ENCODE measurements at regions not wholly inside any gene's neighbourhood (a gene's known extent, or its start where the extent isn't known, plus 50 kb on each side); places are given as distances from the start of the nearest gene placed in this dataset.

DNA sequence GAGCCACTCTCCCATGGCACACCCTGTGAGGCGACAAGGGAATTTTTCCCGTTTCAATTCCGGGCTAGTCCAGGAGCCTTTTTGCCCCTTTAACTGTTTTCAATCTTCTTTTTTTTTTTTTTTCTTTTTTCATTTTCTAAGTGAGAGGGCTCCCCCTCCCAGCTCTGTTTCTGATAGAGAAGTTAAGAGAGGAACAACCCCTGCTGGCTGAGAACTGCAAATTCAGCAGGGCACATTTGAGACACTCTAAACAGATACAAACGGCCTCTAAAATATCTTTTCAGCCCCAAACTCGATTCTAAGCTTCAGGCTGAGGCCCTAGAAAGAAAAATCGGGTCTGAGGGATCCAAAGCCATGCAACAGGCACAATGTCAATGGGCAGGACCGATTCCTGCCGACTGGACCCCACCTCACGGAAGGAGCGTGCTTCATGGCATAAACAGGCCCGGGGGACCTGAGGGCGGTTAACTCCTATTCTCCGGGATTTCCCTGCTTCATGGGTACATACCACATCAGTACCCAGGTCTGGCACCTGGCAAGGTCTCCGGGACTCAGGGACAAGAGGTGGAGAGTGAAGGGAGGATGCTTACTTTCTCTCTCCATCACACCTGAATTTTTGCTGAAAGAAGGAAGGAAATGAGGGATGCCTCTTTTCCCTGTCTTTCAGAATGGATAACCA lies 627.5 kb downstream of the BUD13 start:
- Histone ChIP-seq H3K9me3 (ENCODE audit: control insufficient read depth in 3 of 3, low read length in 3 of 3) (no peaks in the 10 kb centered on the region), H3K27ac (ENCODE audit: low read depth, low read length) (no peak overlapping the region), H3K4me1 (ENCODE audit: control insufficient read depth in 3 of 3, insufficient read depth in 3 of 3, low read length in 3 of 3) (no peaks in the 10 kb centered on the region), H3K4me3 (ENCODE audit: low read length in 3 of 3) (no peak overlapping the region), H3K27me3 (ENCODE audit: control insufficient read depth in 3 of 3, insufficient read depth in 3 of 3, low read length in 3 of 3) (peaks cover 0 to 6% (median 5%) of the 10 kb centered on the region in 3 donors), H3K9ac (ENCODE audit: low read depth in 1 of 3, low read length in 3 of 3) (no peak overlapping the region), H3K36me3 (ENCODE audit: control insufficient read depth in 3 of 3, insufficient read depth in 3 of 3, low read length in 3 of 3) (no peaks in the 10 kb centered on the region)

DNA sequence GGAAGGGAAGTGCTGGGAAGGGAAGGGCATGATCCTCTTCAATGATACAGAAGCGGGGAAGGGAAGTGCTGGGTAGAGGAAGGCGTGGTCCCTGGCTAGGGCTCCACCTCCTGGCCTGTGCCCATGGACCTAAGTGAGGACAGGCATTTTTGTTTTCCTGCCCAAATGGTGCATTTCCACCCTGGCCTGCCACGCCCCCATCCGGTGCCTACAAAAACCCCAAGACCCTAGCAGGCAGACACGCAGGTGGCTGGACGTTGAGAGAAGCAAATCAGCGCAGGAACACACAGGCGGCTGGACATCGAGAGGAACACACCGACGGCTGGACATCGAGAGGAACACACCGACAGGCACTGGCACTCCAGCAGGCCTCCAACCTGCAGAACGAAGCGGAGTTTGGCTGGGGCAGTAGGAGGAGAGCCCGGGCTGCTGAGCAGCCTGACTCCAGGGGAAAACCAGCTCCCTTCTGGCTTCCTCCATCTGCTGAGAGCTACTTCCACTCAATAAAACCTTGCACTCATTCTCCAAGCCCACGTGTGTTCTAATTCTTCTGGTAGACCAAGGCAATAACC lies 628.3 kb downstream of the BUD13 start:
- no peaks in the 10 kb centered on the region for H3K36me3 ChIP-seq (ENCODE audit: control insufficient read depth in 3 of 3, insufficient read depth in 3 of 3, low read length in 3 of 3)
- H3K4me1 ChIP-seq (ENCODE audit: control insufficient read depth in 3 of 3, insufficient read depth in 3 of 3, low read length in 3 of 3): no peaks in the 10 kb centered on the region
- H3K9me3 ChIP-seq (ENCODE audit: control insufficient read depth in 3 of 3, low read length in 3 of 3): no peaks in the 10 kb centered on the region
- no peak overlapping the region for H3K27ac ChIP-seq (ENCODE audit: low read depth, low read length)
- H3K9ac ChIP-seq (ENCODE audit: low read depth in 1 of 3, low read length in 3 of 3): no peak overlapping the region
- no peak overlapping the region for H3K4me3 ChIP-seq (ENCODE audit: low read length in 3 of 3)
- peaks cover 3 to 11% (median 5%) of the 10 kb centered on the region in 3 donors for H3K27me3 ChIP-seq (ENCODE audit: control insufficient read depth in 3 of 3, insufficient read depth in 3 of 3, low read length in 3 of 3)

DNA sequence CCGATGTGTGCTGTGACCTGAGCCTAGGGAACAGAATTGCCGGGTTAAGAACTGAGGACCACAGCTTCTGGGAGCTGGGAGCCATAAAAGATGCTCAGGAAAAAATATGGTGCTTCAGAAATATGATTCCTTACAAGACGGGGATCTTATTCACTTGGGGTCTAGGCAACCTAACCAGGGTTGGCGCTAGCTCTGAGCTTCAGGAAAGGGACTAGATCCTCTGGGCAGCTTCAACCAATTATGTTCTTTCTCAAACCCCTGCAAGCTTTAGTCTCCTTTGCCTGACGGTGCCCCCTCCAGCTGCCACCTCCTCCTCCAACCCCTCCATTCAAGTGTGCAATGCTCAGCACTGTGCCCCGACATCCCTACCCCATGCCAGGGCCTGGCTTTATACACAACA lies 634.1 kb upstream of the CADM1 start:
- H3K4me3 ChIP-seq (ENCODE audit: low read length in 3 of 3): no peak overlapping the region
- H3K36me3 ChIP-seq (ENCODE audit: control insufficient read depth in 3 of 3, insufficient read depth in 3 of 3, low read length in 3 of 3): no peaks in the 10 kb centered on the region
- peaks cover 5 to 7% (median 7%) of the 10 kb centered on the region in 3 donors for H3K27me3 ChIP-seq (ENCODE audit: control insufficient read depth in 3 of 3, insufficient read depth in 3 of 3, low read length in 3 of 3)
- H3K9ac ChIP-seq (ENCODE audit: low read depth in 1 of 3, low read length in 3 of 3): no peak overlapping the region
- no peaks in the 10 kb centered on the region for H3K9me3 ChIP-seq (ENCODE audit: control insufficient read depth in 3 of 3, low read length in 3 of 3)
- H3K27ac ChIP-seq (ENCODE audit: low read depth, low read length): no peak overlapping the region
- peaks cover 0 to 5% (median 4%) of the 10 kb centered on the region in 3 donors for H3K4me1 ChIP-seq (ENCODE audit: control insufficient read depth in 3 of 3, insufficient read depth in 3 of 3, low read length in 3 of 3)

DNA sequence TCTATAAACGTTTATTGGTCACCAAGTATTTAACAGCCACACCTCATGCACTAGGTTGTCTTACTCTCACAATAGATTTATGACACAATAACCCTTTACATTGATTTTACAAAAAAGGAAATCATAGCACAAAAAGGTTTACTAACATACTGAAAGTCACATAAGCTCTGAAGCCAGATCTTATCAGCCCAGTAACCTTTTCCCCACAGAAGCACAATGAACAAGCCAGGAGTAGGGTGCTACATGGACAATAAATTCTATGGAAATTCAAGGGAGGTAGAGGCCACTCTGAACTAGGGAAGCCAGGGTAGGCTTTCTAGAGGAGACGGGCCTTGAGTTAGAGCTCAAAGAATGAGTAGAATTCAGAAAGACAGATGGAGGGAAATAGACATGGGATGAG lies 633.5 kb upstream of the CADM1 start:
- Histone ChIP-seq H3K4me3 (ENCODE audit: low read length in 3 of 3) (no peak overlapping the region), H3K9ac (ENCODE audit: low read depth in 1 of 3, low read length in 3 of 3) (no peak overlapping the region), H3K9me3 (ENCODE audit: control insufficient read depth in 3 of 3, low read length in 3 of 3) (no peaks in the 10 kb centered on the region), H3K36me3 (ENCODE audit: control insufficient read depth in 3 of 3, insufficient read depth in 3 of 3, low read length in 3 of 3) (no peaks in the 10 kb centered on the region), H3K4me1 (ENCODE audit: control insufficient read depth in 3 of 3, insufficient read depth in 3 of 3, low read length in 3 of 3) (peaks cover 0 to 5% (median 4%) of the 10 kb centered on the region in 3 donors), H3K27ac (ENCODE audit: low read depth, low read length) (no peak overlapping the region), H3K27me3 (ENCODE audit: control insufficient read depth in 3 of 3, insufficient read depth in 3 of 3, low read length in 3 of 3) (peaks cover 5 to 7% (median 7%) of the 10 kb centered on the region in 3 donors)

- Histone ChIP-seq H3K4me1 (ENCODE audit: control insufficient read depth in 3 of 3, insufficient read depth in 3 of 3, low read length in 3 of 3) (peaks cover 0 to 5% (median 4%) of the 10 kb centered on the region in 3 donors), H3K27ac (ENCODE audit: low read depth, low read length) (no peak overlapping the region), H3K4me3 (ENCODE audit: low read length in 3 of 3) (no peak overlapping the region), H3K9ac (ENCODE audit: low read depth in 1 of 3, low read length in 3 of 3) (no peak overlapping the region), H3K9me3 (ENCODE audit: control insufficient read depth in 3 of 3, low read length in 3 of 3) (no peaks in the 10 kb centered on the region), H3K27me3 (ENCODE audit: control insufficient read depth in 3 of 3, insufficient read depth in 3 of 3, low read length in 3 of 3) (peaks cover 5 to 7% (median 7%) of the 10 kb centered on the region in 3 donors), H3K36me3 (ENCODE audit: control insufficient read depth in 3 of 3, insufficient read depth in 3 of 3, low read length in 3 of 3) (no peaks in the 10 kb centered on the region)
Measured at GRCh38 chr11:116136987-116137674, 632.9 kb upstream of the CADM1 start.

DNA sequence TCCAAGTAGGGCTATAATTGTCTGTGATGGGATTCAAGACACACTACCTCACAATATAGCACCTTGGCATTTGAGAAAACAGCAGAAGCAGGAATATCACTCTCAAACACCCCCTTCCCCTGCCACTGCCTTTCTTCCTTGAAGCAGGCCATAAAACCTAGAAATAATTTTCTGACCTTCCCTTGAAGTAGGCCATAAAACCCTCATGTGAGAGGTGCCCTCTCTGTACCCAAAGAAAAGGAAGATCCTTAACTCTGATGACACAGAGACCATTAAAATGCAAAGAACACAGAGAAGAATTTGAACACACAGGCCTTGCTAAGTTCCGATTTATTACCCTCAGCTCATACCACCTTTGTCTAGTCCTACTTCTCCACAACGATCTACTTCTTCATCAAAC lies 631.7 kb upstream of the CADM1 start:
- Histone ChIP-seq H3K9ac (ENCODE audit: low read depth in 1 of 3, low read length in 3 of 3) (no peak overlapping the region), H3K36me3 (ENCODE audit: control insufficient read depth in 3 of 3, insufficient read depth in 3 of 3, low read length in 3 of 3) (no peaks in the 10 kb centered on the region), H3K27ac (ENCODE audit: low read depth, low read length) (no peak overlapping the region), H3K9me3 (ENCODE audit: control insufficient read depth in 3 of 3, low read length in 3 of 3) (no peaks in the 10 kb centered on the region), H3K27me3 (ENCODE audit: control insufficient read depth in 3 of 3, insufficient read depth in 3 of 3, low read length in 3 of 3) (peaks cover 5 to 7% (median 7%) of the 10 kb centered on the region in 3 donors), H3K4me3 (ENCODE audit: low read length in 3 of 3) (no peak overlapping the region), H3K4me1 (ENCODE audit: control insufficient read depth in 3 of 3, insufficient read depth in 3 of 3, low read length in 3 of 3) (peaks cover 0 to 5% (median 4%) of the 10 kb centered on the region in 3 donors)

DNA sequence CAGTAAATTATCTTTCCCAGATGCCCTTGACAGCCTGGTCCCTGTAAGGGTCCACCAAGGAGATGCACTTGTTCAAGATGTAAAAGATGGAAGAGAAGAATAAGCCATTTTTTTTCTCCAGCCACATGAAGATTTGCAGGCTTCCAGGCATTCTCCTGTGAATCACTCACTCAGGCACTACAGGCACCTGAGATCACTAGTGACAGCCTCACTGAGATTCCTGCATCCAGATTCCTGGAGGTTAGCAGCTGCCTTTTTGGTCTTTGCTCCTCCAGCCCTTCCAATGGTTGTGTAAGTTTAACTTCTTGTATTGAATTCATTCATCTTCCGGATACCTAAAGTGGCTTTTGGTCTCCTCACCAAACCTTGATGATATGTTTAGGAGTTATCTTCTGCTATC lies 630.2 kb upstream of the CADM1 start:
- peaks cover 2 to 7% (median 2%) of the 10 kb centered on the region in 3 donors for H3K27me3 ChIP-seq (ENCODE audit: control insufficient read depth in 3 of 3, insufficient read depth in 3 of 3, low read length in 3 of 3)
- H3K4me3 ChIP-seq (ENCODE audit: low read length in 3 of 3): no peak overlapping the region
- H3K36me3 ChIP-seq (ENCODE audit: control insufficient read depth in 3 of 3, insufficient read depth in 3 of 3, low read length in 3 of 3): no peaks in the 10 kb centered on the region

DNA sequence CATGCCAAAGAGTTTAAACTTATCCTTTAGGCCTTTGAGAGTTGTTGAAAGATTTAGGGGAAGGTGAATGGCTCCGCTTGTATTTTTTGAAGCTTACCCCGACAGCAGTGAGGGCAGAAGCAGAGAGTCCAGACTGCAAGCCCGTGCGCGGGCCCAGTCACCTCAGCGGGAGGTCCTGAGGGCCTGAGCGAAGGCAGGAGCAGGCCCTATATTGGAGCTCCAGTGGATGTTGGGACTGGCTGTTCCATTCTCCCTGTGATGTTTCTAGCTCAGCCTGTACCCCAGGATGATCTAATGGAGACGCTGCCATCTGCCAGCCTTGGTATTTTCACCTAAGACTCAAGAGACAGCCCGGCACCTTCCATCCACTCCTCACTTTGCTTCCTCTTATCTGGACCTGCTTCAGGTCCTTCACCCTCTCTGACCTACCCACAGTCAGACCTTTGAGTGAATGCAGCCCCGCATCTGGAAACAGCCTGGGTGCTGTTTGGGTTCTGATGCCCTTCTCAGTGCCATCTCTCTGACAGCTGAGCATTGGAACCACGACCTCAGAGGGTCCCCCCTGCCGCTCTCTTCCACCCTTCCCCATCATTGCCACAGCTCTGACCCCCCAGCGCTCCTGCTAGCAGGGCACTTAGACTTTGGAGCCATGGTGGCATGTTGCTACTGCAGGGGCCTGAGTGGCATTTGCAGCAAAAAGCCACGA lies 628.2 kb upstream of the CADM1 start:
- Histone ChIP-seq H3K36me3 (ENCODE audit: control insufficient read depth in 3 of 3, insufficient read depth in 3 of 3, low read length in 3 of 3) (no peaks in the 10 kb centered on the region), H3K4me1 (ENCODE audit: control insufficient read depth in 3 of 3, insufficient read depth in 3 of 3, low read length in 3 of 3) (peaks cover 0 to 5% (median 4%) of the 10 kb centered on the region in 3 donors), H3K9ac (ENCODE audit: low read depth in 1 of 3, low read length in 3 of 3) (no peak overlapping the region), H3K27me3 (ENCODE audit: control insufficient read depth in 3 of 3, insufficient read depth in 3 of 3, low read length in 3 of 3) (peaks cover 0 to 2% (median 0%) of the 10 kb centered on the region in 3 donors), H3K27ac (ENCODE audit: low read depth, low read length) (no peak overlapping the region), H3K4me3 (ENCODE audit: low read length in 3 of 3) (no peak overlapping the region), H3K9me3 (ENCODE audit: control insufficient read depth in 3 of 3, low read length in 3 of 3) (no peaks in the 10 kb centered on the region)

More for the DNA sequence above, 630.2 kb upstream of the CADM1 start:
- Histone ChIP-seq H3K27ac (ENCODE audit: low read depth, low read length) (no peak overlapping the region), H3K9ac (ENCODE audit: low read depth in 1 of 3, low read length in 3 of 3) (no peak overlapping the region), H3K9me3 (ENCODE audit: control insufficient read depth in 3 of 3, low read length in 3 of 3) (no peaks in the 10 kb centered on the region), H3K4me1 (ENCODE audit: control insufficient read depth in 3 of 3, insufficient read depth in 3 of 3, low read length in 3 of 3) (peaks cover 0 to 5% (median 4%) of the 10 kb centered on the region in 3 donors)

- peaks cover 0 to 2% (median 0%) of the 10 kb centered on the region in 3 donors for H3K27me3 ChIP-seq (ENCODE audit: control insufficient read depth in 3 of 3, insufficient read depth in 3 of 3, low read length in 3 of 3)
- no peak overlapping the region for H3K27ac ChIP-seq (ENCODE audit: low read depth, low read length)
- H3K9me3 ChIP-seq (ENCODE audit: control insufficient read depth in 3 of 3, low read length in 3 of 3): no peaks in the 10 kb centered on the region
- H3K9ac ChIP-seq (ENCODE audit: low read depth in 1 of 3, low read length in 3 of 3): no peak overlapping the region
- H3K4me1 ChIP-seq (ENCODE audit: control insufficient read depth in 3 of 3, insufficient read depth in 3 of 3, low read length in 3 of 3): peaks cover 0 to 4% (median 0%) of the 10 kb centered on the region in 3 donors
- no peaks in the 10 kb centered on the region for H3K36me3 ChIP-seq (ENCODE audit: control insufficient read depth in 3 of 3, insufficient read depth in 3 of 3, low read length in 3 of 3)
- no peak overlapping the region for H3K4me3 ChIP-seq (ENCODE audit: low read length in 3 of 3)
Measured at GRCh38 chr11:116130122-116130521, 625.9 kb upstream of the CADM1 start.

All from skeletal muscle tissue (tissue), 3 donors.